Activated T-helper 17 cell treated with anti-CD3 and anti-CD28 coated beads, Interleukin-2, amount 50 U/mL, for 72 hours (primary cell): ENCODE measurements at regions not wholly inside any gene's neighbourhood (a gene's known extent, or its start where the extent isn't known, plus 50 kb on each side); places are given as distances from the start of the nearest gene placed in this dataset.

Experiments
- ATAC-seq: fragments of 150-1000 bp; cut with Tn5 transposase; replicated peaks from 2 replicates; pipeline ENCODE4 v1.10.0; 2021; ENCODE audit warnings: mild to moderate bottlenecking, moderate library complexity
- H3K27ac Mint-ChIP-seq: one replicate; pipeline ENCODE4 v1.8.0; 2022; ENCODE audit warnings: mixed read lengths
- H3K27me3 Mint-ChIP-seq: one replicate; pipeline ENCODE4 v1.8.0; 2022; ENCODE audit warnings: mixed read lengths
- H3K36me3 Mint-ChIP-seq: one replicate; pipeline ENCODE4 v1.8.0; 2022; ENCODE audit warnings: low read depth, mild to moderate bottlenecking, mixed read lengths
- H3K4me1 Mint-ChIP-seq: one replicate; pipeline ENCODE4 v1.8.0; 2022; ENCODE audit warnings: mixed read lengths
- H3K4me3 Mint-ChIP-seq: one replicate; pipeline ENCODE4 v1.8.0; 2022; ENCODE audit warnings: mild to moderate bottlenecking, mixed read lengths
- H3K9me3 Mint-ChIP-seq: one replicate; pipeline ENCODE4 v1.8.0; 2022; ENCODE audit warnings: mixed read lengths

- no peak for ATAC-seq
- no peaks in the 10 kb centered on the region for H3K4me1 Mint-ChIP-seq
- no peaks in the 10 kb centered on the region for H3K27me3 Mint-ChIP-seq
- no peak overlapping the region for H3K4me3 Mint-ChIP-seq
- no peaks in the 10 kb centered on the region for H3K36me3 Mint-ChIP-seq
- no peak overlapping the region for H3K27ac Mint-ChIP-seq
- peaks cover 12% of the 10 kb centered on the region for H3K9me3 Mint-ChIP-seq
These were observed 912.7 kb downstream of the TUSC7 start for GRCh38 chr3:117622171-117622841.

GRCh38 chr3:117624424-117624823 is 914.8 kb downstream of the TUSC7 start:
- Mint-ChIP-seq H3K27ac (no peak overlapping the region), H3K27me3 (no peaks in the 10 kb centered on the region), H3K36me3 (no peaks in the 10 kb centered on the region), H3K9me3 (peaks cover 12% of the 10 kb centered on the region), H3K4me3 (no peak overlapping the region), H3K4me1 (no peaks in the 10 kb centered on the region)
- no peak for ATAC-seq

- no peak overlapping the region for H3K4me3 Mint-ChIP-seq
- H3K4me1 Mint-ChIP-seq: no peaks in the 10 kb centered on the region
- H3K27me3 Mint-ChIP-seq: no peaks in the 10 kb centered on the region
- no peaks in the 10 kb centered on the region for H3K36me3 Mint-ChIP-seq
- H3K9me3 Mint-ChIP-seq: peaks cover 12% of the 10 kb centered on the region
- no peak for ATAC-seq
- no peak overlapping the region for H3K27ac Mint-ChIP-seq
These were observed 915.6 kb downstream of the TUSC7 start for GRCh38 chr3:117625174-117625573.

- no peaks in the 10 kb centered on the region for H3K27me3 Mint-ChIP-seq
- no peaks in the 10 kb centered on the region for H3K36me3 Mint-ChIP-seq
- no peak for ATAC-seq
- no peak overlapping the region for H3K27ac Mint-ChIP-seq
- no peaks in the 10 kb centered on the region for H3K4me1 Mint-ChIP-seq
- peaks cover 16% of the 10 kb centered on the region for H3K9me3 Mint-ChIP-seq
- no peak overlapping the region for H3K4me3 Mint-ChIP-seq
These were observed 917.0 kb downstream of the TUSC7 start for GRCh38 chr3:117626577-117626976.

- peaks cover 11% of the 10 kb centered on the region for H3K9me3 Mint-ChIP-seq
- H3K4me3 Mint-ChIP-seq: no peak overlapping the region
- H3K27ac Mint-ChIP-seq: no peak overlapping the region
- no peak for ATAC-seq
- H3K27me3 Mint-ChIP-seq: no peaks in the 10 kb centered on the region
- no peaks in the 10 kb centered on the region for H3K4me1 Mint-ChIP-seq
- no peaks in the 10 kb centered on the region for H3K36me3 Mint-ChIP-seq
These were observed 919.3 kb downstream of the TUSC7 start for GRCh38 chr3:117628823-117629291.

- H3K9me3 Mint-ChIP-seq: peaks cover 11% of the 10 kb centered on the region
- no peaks in the 10 kb centered on the region for H3K36me3 Mint-ChIP-seq
- no peak overlapping the region for H3K27ac Mint-ChIP-seq
- no peaks in the 10 kb centered on the region for H3K27me3 Mint-ChIP-seq
- no peaks in the 10 kb centered on the region for H3K4me1 Mint-ChIP-seq
- no peak overlapping the region for H3K4me3 Mint-ChIP-seq
- no peak for ATAC-seq
These were observed 919.9 kb downstream of the TUSC7 start for GRCh38 chr3:117629505-117629904.

GRCh38 chr3:117630469-117630868 is 920.9 kb downstream of the TUSC7 start:
- Mint-ChIP-seq H3K4me3 (no peak overlapping the region), H3K27me3 (no peaks in the 10 kb centered on the region), H3K36me3 (no peaks in the 10 kb centered on the region), H3K27ac (no peak overlapping the region), H3K9me3 (peaks cover 13% of the 10 kb centered on the region), H3K4me1 (no peaks in the 10 kb centered on the region)
- no peak for ATAC-seq

- Mint-ChIP-seq H3K4me3 (no peak overlapping the region), H3K27me3 (no peaks in the 10 kb centered on the region), H3K9me3 (peaks cover 13% of the 10 kb centered on the region), H3K36me3 (no peaks in the 10 kb centered on the region), H3K27ac (no peak overlapping the region), H3K4me1 (no peaks in the 10 kb centered on the region)
- ATAC-seq: no peak
These were observed 921.3 kb downstream of the TUSC7 start for GRCh38 chr3:117630885-117631284.

GRCh38 chr3:117631781-117632180 is 922.2 kb downstream of the TUSC7 start:
- Mint-ChIP-seq H3K36me3 (no peaks in the 10 kb centered on the region), H3K4me3 (no peak overlapping the region), H3K9me3 (peaks cover 9% of the 10 kb centered on the region), H3K4me1 (no peaks in the 10 kb centered on the region), H3K27ac (no peak overlapping the region), H3K27me3 (no peaks in the 10 kb centered on the region)
- no peak for ATAC-seq

- Mint-ChIP-seq H3K4me1 (no peaks in the 10 kb centered on the region), H3K4me3 (no peak overlapping the region), H3K27ac (no peak overlapping the region), H3K36me3 (no peaks in the 10 kb centered on the region), H3K27me3 (no peaks in the 10 kb centered on the region), H3K9me3 (peaks cover 9% of the 10 kb centered on the region)
- ATAC-seq: no peak
These were observed 922.6 kb downstream of the TUSC7 start for GRCh38 chr3:117632191-117632590.

GRCh38 chr3:117633207-117633606 is 923.6 kb downstream of the TUSC7 start:
- Mint-ChIP-seq H3K36me3 (no peaks in the 10 kb centered on the region), H3K4me1 (no peaks in the 10 kb centered on the region), H3K27me3 (no peaks in the 10 kb centered on the region), H3K9me3 (peaks cover 9% of the 10 kb centered on the region), H3K27ac (no peak overlapping the region), H3K4me3 (no peak overlapping the region)
- ATAC-seq: no peak

GRCh38 chr3:117637666-117638065 is 928.1 kb downstream of the TUSC7 start:
- Mint-ChIP-seq H3K27ac (no peak overlapping the region), H3K36me3 (no peaks in the 10 kb centered on the region), H3K4me3 (no peak overlapping the region), H3K4me1 (no peaks in the 10 kb centered on the region), H3K9me3 (peaks cover 10% of the 10 kb centered on the region), H3K27me3 (no peaks in the 10 kb centered on the region)
- ATAC-seq: no peak

GRCh38 chr3:117644203-117644602 is 934.6 kb downstream of the TUSC7 start:
- no peaks in the 10 kb centered on the region for H3K4me1 Mint-ChIP-seq
- no peak overlapping the region for H3K4me3 Mint-ChIP-seq
- no peaks in the 10 kb centered on the region for H3K36me3 Mint-ChIP-seq
- H3K27ac Mint-ChIP-seq: no peak overlapping the region
- H3K9me3 Mint-ChIP-seq: peaks cover 6% of the 10 kb centered on the region
- ATAC-seq: no peak
- no peaks in the 10 kb centered on the region for H3K27me3 Mint-ChIP-seq

GRCh38 chr3:117645561-117646242 is 936.1 kb downstream of the TUSC7 start:
- no peaks in the 10 kb centered on the region for H3K4me1 Mint-ChIP-seq
- peaks cover 4% of the 10 kb centered on the region for H3K9me3 Mint-ChIP-seq
- no peak overlapping the region for H3K4me3 Mint-ChIP-seq
- no peak for ATAC-seq
- H3K36me3 Mint-ChIP-seq: no peaks in the 10 kb centered on the region
- no peaks in the 10 kb centered on the region for H3K27me3 Mint-ChIP-seq
- no peak overlapping the region for H3K27ac Mint-ChIP-seq

GRCh38 chr3:117647435-117647834 is 937.9 kb downstream of the TUSC7 start:
- peaks cover 4% of the 10 kb centered on the region for H3K9me3 Mint-ChIP-seq
- ATAC-seq: no peak
- no peaks in the 10 kb centered on the region for H3K27me3 Mint-ChIP-seq
- no peak overlapping the region for H3K27ac Mint-ChIP-seq
- H3K4me1 Mint-ChIP-seq: no peaks in the 10 kb centered on the region
- no peaks in the 10 kb centered on the region for H3K36me3 Mint-ChIP-seq
- no peak overlapping the region for H3K4me3 Mint-ChIP-seq
